ENCODE measurements at regions not wholly inside any gene's neighbourhood (a gene's known extent, or its start where the extent isn't known, plus 50 kb on each side); places are given as distances from the start of the nearest gene placed in this dataset.

DNA sequence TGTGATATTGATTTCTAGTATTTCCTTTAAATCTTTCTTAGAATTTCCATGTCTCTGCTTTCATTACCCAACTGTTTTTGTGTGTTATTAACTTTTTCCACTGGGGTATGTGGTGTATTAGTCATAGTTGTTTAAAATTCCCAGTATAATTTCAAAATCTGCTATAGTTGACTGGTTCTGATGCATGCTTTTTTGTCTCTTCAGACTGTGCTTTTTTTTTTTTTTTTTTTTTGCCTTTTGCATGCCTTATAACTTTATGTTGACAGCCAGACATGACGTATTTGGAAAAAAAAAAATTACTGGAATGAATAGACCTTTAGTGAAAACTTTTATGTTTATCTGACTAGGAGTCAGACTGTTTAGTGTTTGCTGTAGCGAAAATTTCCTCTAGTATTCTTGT is 580.4 kb downstream of the ANKRD50 start:
- Histone ChIP-seq H3K4me2 (ENCODE audit: low read length) (no peak overlapping the region), H3K36me3 (ENCODE audit: control insufficient read depth, low read length) (no peaks in the 10 kb centered on the region), H3K27me3 (ENCODE audit: control insufficient read depth, low read length) (no peaks in the 10 kb centered on the region), H4K20me1 (ENCODE audit: control insufficient read depth, insufficient read depth, low read depth, low read length) (no peaks in the 10 kb centered on the region), H3K79me2 (ENCODE audit: control insufficient read depth, low read length) (no peaks in the 10 kb centered on the region), H3K9me2 (replicated peaks; ENCODE audit: control insufficient read depth, low read length) (no peaks in the 10 kb centered on the region), H3K4me3 (ENCODE audit: low read length) (no peak overlapping the region), H3K9me3 (ENCODE audit: control insufficient read depth, insufficient read depth, low read length) (no peaks in the 10 kb centered on the region), H3K27ac (ENCODE audit: low read depth, low read length) (no peak overlapping the region), H3K4me1 (ENCODE audit: control insufficient read depth, low read length) (no peaks in the 10 kb centered on the region), H3F3A (ENCODE audit: control insufficient read depth, insufficient read depth) (no peaks in the 10 kb centered on the region)
- TF ChIP-seq, protein P1, sequence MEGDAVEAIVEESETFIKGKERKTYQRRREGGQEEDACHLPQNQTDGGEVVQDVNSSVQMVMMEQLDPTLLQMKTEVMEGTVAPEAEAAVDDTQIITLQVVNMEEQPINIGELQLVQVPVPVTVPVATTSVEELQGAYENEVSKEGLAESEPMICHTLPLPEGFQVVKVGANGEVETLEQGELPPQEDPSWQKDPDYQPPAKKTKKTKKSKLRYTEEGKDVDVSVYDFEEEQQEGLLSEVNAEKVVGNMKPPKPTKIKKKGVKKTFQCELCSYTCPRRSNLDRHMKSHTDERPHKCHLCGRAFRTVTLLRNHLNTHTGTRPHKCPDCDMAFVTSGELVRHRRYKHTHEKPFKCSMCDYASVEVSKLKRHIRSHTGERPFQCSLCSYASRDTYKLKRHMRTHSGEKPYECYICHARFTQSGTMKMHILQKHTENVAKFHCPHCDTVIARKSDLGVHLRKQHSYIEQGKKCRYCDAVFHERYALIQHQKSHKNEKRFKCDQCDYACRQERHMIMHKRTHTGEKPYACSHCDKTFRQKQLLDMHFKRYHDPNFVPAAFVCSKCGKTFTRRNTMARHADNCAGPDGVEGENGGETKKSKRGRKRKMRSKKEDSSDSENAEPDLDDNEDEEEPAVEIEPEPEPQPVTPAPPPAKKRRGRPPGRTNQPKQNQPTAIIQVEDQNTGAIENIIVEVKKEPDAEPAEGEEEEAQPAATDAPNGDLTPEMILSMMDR (IDR thresholded peaks at IDR 0.05; ENCODE audit: low read depth, low read length, poor library complexity, severe bottlenecking), result no peak
- TF ChIP-seq EZH2phosphoT487 (IDR thresholded peaks at IDR 0.05; ENCODE audit: borderline replicate concordance, low read length), result no peak

DNA sequence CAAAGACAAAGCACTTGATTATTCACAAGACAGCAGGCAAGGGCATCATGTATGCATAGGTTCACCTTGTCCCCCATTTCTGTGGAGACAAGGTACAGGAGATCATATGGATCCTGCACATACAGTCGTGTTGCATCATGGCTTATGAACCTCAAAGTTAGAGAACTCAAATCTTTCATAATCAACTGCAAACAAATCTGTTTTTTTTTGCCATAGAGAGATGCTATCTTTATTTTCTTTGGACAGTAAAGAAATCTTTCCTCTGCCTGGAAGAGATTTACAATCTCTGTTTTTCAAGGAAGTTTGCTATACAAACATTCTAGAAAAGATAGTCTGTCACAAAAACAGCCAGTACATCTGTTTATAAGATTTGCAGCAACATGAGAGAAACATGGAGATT is 578.8 kb downstream of the ANKRD50 start:
- no peaks in the 10 kb centered on the region for H3K79me2 ChIP-seq (ENCODE audit: control insufficient read depth, low read length)
- H3K4me1 ChIP-seq (ENCODE audit: control insufficient read depth, low read length), result no peaks in the 10 kb centered on the region
- no peaks in the 10 kb centered on the region for H4K20me1 ChIP-seq (ENCODE audit: control insufficient read depth, insufficient read depth, low read depth, low read length)
- H3K4me3 ChIP-seq (ENCODE audit: low read length), result no peak overlapping the region
- H3K27ac ChIP-seq (ENCODE audit: low read depth, low read length), result no peak overlapping the region
- no peaks in the 10 kb centered on the region for H3K27me3 ChIP-seq (ENCODE audit: control insufficient read depth, low read length)
- no peak for TF ChIP-seq EZH2phosphoT487 (IDR thresholded peaks at IDR 0.05; ENCODE audit: borderline replicate concordance, low read length)
- TF ChIP-seq, protein P1 (IDR thresholded peaks at IDR 0.05; ENCODE audit: low read depth, low read length, poor library complexity, severe bottlenecking), result no peak
- no peaks in the 10 kb centered on the region for H3K9me3 ChIP-seq (ENCODE audit: control insufficient read depth, insufficient read depth, low read length)
- H3F3A ChIP-seq (ENCODE audit: control insufficient read depth, insufficient read depth), result no peaks in the 10 kb centered on the region
- H3K9me2 ChIP-seq (replicated peaks; ENCODE audit: control insufficient read depth, low read length), result no peaks in the 10 kb centered on the region
- H3K4me2 ChIP-seq (ENCODE audit: low read length), result no peak overlapping the region
- no peaks in the 10 kb centered on the region for H3K36me3 ChIP-seq (ENCODE audit: control insufficient read depth, low read length)

DNA sequence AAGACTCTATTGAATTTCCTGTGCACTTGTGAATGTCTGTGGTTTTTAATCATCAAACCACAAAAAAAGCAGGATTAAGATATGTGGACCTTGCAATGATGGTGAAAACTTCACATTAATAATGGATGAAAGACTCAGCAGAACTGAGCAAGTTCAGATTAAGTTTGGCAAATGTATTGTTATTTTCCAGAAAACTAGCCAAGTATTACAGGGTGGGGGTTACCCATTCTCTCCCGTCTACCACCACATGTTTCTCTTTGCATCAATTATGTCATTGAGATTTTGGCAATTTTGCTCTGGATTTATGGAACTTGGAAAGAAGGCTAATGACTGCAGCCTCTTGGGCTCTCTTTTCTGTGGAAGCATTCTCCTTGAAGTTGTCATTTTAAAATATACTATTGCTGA is 577.1 kb downstream of the ANKRD50 start:
- Histone ChIP-seq H3K4me2 (ENCODE audit: low read length) (no peak overlapping the region), H3K79me2 (ENCODE audit: control insufficient read depth, low read length) (no peaks in the 10 kb centered on the region), H4K20me1 (ENCODE audit: control insufficient read depth, insufficient read depth, low read depth, low read length) (no peaks in the 10 kb centered on the region), H3K9me2 (replicated peaks; ENCODE audit: control insufficient read depth, low read length) (no peaks in the 10 kb centered on the region), H3K9me3 (ENCODE audit: control insufficient read depth, insufficient read depth, low read length) (no peaks in the 10 kb centered on the region), H3K27me3 (ENCODE audit: control insufficient read depth, low read length) (no peaks in the 10 kb centered on the region), H3K36me3 (ENCODE audit: control insufficient read depth, low read length) (no peaks in the 10 kb centered on the region), H3F3A (ENCODE audit: control insufficient read depth, insufficient read depth) (no peaks in the 10 kb centered on the region), H3K4me1 (ENCODE audit: control insufficient read depth, low read length) (no peaks in the 10 kb centered on the region), H3K27ac (ENCODE audit: low read depth, low read length) (no peak overlapping the region), H3K4me3 (ENCODE audit: low read length) (no peak overlapping the region)
- TF ChIP-seq EZH2phosphoT487 (IDR thresholded peaks at IDR 0.05; ENCODE audit: borderline replicate concordance, low read length), result no peak
- TF ChIP-seq, protein P1 (IDR thresholded peaks at IDR 0.05; ENCODE audit: low read depth, low read length, poor library complexity, severe bottlenecking), result no peak

DNA sequence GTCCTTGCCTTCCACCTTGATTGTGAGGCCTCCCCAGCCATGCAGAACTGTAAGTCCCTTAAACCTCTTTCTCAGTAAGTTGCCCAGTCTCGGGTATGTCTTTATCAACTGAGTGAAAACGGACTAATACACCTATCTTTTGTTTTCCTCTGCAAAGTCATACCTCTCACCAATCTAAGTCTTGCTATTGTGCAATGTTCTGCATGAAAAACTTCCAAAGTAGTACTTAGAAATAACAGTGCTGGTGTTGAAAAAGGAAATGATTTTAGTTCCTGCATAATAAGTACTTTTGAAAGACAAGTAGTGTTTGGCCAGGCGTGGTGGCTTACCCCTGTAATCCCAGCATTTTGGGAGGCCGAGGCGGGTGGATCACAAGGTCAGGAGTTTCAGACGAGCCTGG is 573.5 kb downstream of the ANKRD50 start:
- Histone ChIP-seq H3K4me3 (ENCODE audit: low read length) (no peak overlapping the region), H3K27me3 (ENCODE audit: control insufficient read depth, low read length) (no peaks in the 10 kb centered on the region), H3K79me2 (ENCODE audit: control insufficient read depth, low read length) (no peaks in the 10 kb centered on the region), H3K9me2 (replicated peaks; ENCODE audit: control insufficient read depth, low read length) (no peaks in the 10 kb centered on the region), H3F3A (ENCODE audit: control insufficient read depth, insufficient read depth) (no peaks in the 10 kb centered on the region), H3K4me2 (ENCODE audit: low read length) (no peak overlapping the region), H4K20me1 (ENCODE audit: control insufficient read depth, insufficient read depth, low read depth, low read length) (no peaks in the 10 kb centered on the region), H3K36me3 (ENCODE audit: control insufficient read depth, low read length) (no peaks in the 10 kb centered on the region), H3K27ac (ENCODE audit: low read depth, low read length) (no peak overlapping the region), H3K9me3 (ENCODE audit: control insufficient read depth, insufficient read depth, low read length) (no peaks in the 10 kb centered on the region), H3K4me1 (ENCODE audit: control insufficient read depth, low read length) (no peaks in the 10 kb centered on the region)
- TF ChIP-seq, protein P1 (IDR thresholded peaks at IDR 0.05; ENCODE audit: low read depth, low read length, poor library complexity, severe bottlenecking), result no peak
- no peak for TF ChIP-seq EZH2phosphoT487 (IDR thresholded peaks at IDR 0.05; ENCODE audit: borderline replicate concordance, low read length)

Data from DOHH2 (cell line).